ENCODE measurements at regions not wholly inside any gene's neighbourhood (a gene's known extent, or its start where the extent isn't known, plus 50 kb on each side); places are given as distances from the start of the nearest gene placed in this dataset.

- no peak overlapping the region for H3K27ac Mint-ChIP-seq
- H3K27me3 Mint-ChIP-seq, result no peaks in the 10 kb centered on the region
- no peak overlapping the region for H3K4me3 Mint-ChIP-seq
- H3K36me3 Mint-ChIP-seq, result no peaks in the 10 kb centered on the region
- H3K4me1 Mint-ChIP-seq (ENCODE audit: low read depth), result no peaks in the 10 kb centered on the region
- H3K9me3 Mint-ChIP-seq (ENCODE audit: low read depth), result no peaks in the 10 kb centered on the region
Measured at GRCh38 chr2:187134306-187134705, 285.3 kb upstream of the ZSWIM2 start.

DNA sequence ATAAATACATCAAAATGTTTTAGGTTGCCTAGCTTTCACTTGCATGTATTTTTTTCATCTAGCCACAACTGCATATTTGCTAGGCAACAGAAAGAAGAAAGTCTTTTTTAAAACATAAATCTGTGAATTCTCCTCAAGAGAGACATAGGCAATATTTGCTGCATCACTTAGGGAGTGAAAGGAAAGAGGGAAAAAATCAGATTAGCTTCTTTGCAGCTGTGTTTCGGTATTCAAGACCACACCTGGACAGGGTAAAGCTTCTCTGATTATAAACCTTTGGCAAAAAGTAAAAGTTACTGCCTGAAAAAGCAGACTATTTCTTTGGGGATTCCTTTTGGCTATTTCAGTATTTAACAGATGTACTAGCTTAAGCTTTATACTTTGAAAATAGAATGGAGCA is 280.9 kb upstream of the ZSWIM2 start:
- Mint-ChIP-seq H3K27me3 (no peaks in the 10 kb centered on the region), H3K36me3 (no peaks in the 10 kb centered on the region), H3K4me3 (no peak overlapping the region), H3K4me1 (ENCODE audit: low read depth) (no peaks in the 10 kb centered on the region), H3K27ac (no peak overlapping the region), H3K9me3 (ENCODE audit: low read depth) (no peaks in the 10 kb centered on the region)

GRCh38 chr2:187129306-187129705 is 280.3 kb upstream of the ZSWIM2 start:
- Mint-ChIP-seq H3K4me3 (no peak overlapping the region), H3K36me3 (no peaks in the 10 kb centered on the region), H3K9me3 (ENCODE audit: low read depth) (no peaks in the 10 kb centered on the region), H3K27me3 (no peaks in the 10 kb centered on the region), H3K4me1 (ENCODE audit: low read depth) (no peaks in the 10 kb centered on the region), H3K27ac (no peak overlapping the region)

GRCh38 chr2:187126247-187127005 is 277.5 kb upstream of the ZSWIM2 start:
- H3K27me3 Mint-ChIP-seq, result no peaks in the 10 kb centered on the region
- no peaks in the 10 kb centered on the region for H3K36me3 Mint-ChIP-seq
- no peak overlapping the region for H3K4me3 Mint-ChIP-seq
- no peak overlapping the region for H3K27ac Mint-ChIP-seq
- H3K4me1 Mint-ChIP-seq (ENCODE audit: low read depth), result no peaks in the 10 kb centered on the region
- H3K9me3 Mint-ChIP-seq (ENCODE audit: low read depth), result no peaks in the 10 kb centered on the region

DNA sequence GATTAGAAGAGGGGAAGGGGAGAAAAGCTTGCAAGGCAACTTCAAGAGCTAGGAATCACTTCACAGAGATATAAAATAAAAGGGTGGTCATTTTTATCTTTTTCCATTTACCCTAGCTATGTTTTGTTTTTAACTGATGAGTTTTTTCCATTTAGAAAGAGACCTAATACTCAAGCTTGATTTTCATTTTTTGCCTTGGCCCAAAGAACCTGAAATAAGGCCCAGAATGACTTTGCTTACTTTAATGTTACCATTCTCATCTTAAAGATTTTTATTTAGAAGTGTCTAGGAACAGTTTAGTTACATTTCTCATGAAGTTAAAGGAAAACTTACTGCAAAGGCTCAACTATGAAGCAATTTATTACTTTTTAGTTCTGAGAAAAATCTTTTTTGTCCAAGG is 276.3 kb upstream of the ZSWIM2 start:
- Mint-ChIP-seq H3K4me3 (no peak overlapping the region), H3K4me1 (ENCODE audit: low read depth) (no peaks in the 10 kb centered on the region)

GRCh38 chr2:187124529-187124928 is 275.6 kb upstream of the ZSWIM2 start:
- no peaks in the 10 kb centered on the region for H3K36me3 Mint-ChIP-seq
- no peaks in the 10 kb centered on the region for H3K4me1 Mint-ChIP-seq (ENCODE audit: low read depth)
- H3K4me3 Mint-ChIP-seq, result no peak overlapping the region
- H3K9me3 Mint-ChIP-seq (ENCODE audit: low read depth), result no peaks in the 10 kb centered on the region
- no peaks in the 10 kb centered on the region for H3K27me3 Mint-ChIP-seq
- no peak overlapping the region for H3K27ac Mint-ChIP-seq

More for the DNA sequence above, 276.3 kb upstream of the ZSWIM2 start:
- H3K27ac Mint-ChIP-seq, result no peak overlapping the region
- H3K36me3 Mint-ChIP-seq, result no peaks in the 10 kb centered on the region
- no peaks in the 10 kb centered on the region for H3K27me3 Mint-ChIP-seq
- H3K9me3 Mint-ChIP-seq (ENCODE audit: low read depth), result no peaks in the 10 kb centered on the region

GRCh38 chr2:187118331-187119099 is 269.5 kb upstream of the ZSWIM2 start:
- Mint-ChIP-seq H3K4me1 (ENCODE audit: low read depth) (no peaks in the 10 kb centered on the region), H3K27ac (no peak overlapping the region), H3K4me3 (no peak overlapping the region), H3K36me3 (no peaks in the 10 kb centered on the region), H3K9me3 (ENCODE audit: low read depth) (no peaks in the 10 kb centered on the region), H3K27me3 (no peaks in the 10 kb centered on the region)

GRCh38 chr2:187117483-187117882 is 268.5 kb upstream of the ZSWIM2 start:
- Mint-ChIP-seq H3K36me3 (no peaks in the 10 kb centered on the region), H3K4me3 (no peak overlapping the region), H3K27ac (no peak overlapping the region), H3K9me3 (ENCODE audit: low read depth) (no peaks in the 10 kb centered on the region), H3K27me3 (no peaks in the 10 kb centered on the region), H3K4me1 (ENCODE audit: low read depth) (no peaks in the 10 kb centered on the region)

DNA sequence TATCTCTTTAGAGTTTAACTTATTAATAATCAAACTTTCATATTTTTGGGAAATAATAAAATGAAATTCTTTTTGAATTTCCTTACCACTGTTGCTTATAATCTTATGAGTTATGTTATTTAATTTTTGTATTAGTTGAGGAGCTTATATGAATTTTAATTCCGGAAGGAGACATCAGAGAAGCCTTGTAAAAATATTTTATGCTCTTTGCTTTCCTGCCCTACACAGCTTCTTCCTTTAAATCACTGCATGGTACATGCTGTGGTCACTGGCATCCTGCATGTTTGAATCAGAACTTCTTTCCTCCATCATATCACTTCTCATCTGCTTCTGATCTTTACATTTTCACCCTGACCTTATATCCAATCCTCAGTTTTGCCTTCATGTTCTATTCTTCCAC is 266.7 kb upstream of the ZSWIM2 start:
- Mint-ChIP-seq H3K27ac (no peak overlapping the region), H3K9me3 (ENCODE audit: low read depth) (no peaks in the 10 kb centered on the region), H3K27me3 (no peaks in the 10 kb centered on the region), H3K4me3 (no peak overlapping the region), H3K4me1 (ENCODE audit: low read depth) (no peaks in the 10 kb centered on the region), H3K36me3 (no peaks in the 10 kb centered on the region)

- Mint-ChIP-seq H3K9me3 (ENCODE audit: low read depth) (no peaks in the 10 kb centered on the region), H3K27me3 (no peaks in the 10 kb centered on the region), H3K4me1 (ENCODE audit: low read depth) (no peaks in the 10 kb centered on the region), H3K27ac (no peak overlapping the region), H3K36me3 (no peaks in the 10 kb centered on the region), H3K4me3 (no peak overlapping the region)
Measured at GRCh38 chr2:187107001-187107400, 258.0 kb upstream of the ZSWIM2 start.

DNA sequence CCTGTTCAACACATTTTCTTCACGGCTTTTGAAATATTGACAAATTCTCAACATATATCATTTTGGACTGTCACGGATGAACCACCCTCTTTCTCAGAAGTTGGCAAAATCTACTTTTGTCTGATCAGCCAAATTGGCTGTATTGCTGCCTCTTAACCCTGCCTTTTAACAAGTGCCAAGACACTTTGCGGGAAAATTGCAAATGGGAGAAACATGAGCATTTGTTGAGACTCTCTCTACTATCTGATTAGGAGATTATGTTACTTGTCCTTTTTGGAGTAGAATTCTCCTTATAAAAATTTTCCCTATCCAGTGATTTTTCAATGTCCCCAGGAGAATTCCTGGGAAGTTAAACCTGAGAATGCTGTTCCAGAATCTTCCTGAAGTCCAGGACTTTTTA is 256.2 kb upstream of the ZSWIM2 start:
- Mint-ChIP-seq H3K27ac (no peak overlapping the region), H3K4me1 (ENCODE audit: low read depth) (no peaks in the 10 kb centered on the region), H3K9me3 (ENCODE audit: low read depth) (no peaks in the 10 kb centered on the region), H3K4me3 (no peak overlapping the region), H3K27me3 (no peaks in the 10 kb centered on the region), H3K36me3 (no peaks in the 10 kb centered on the region)

DNA sequence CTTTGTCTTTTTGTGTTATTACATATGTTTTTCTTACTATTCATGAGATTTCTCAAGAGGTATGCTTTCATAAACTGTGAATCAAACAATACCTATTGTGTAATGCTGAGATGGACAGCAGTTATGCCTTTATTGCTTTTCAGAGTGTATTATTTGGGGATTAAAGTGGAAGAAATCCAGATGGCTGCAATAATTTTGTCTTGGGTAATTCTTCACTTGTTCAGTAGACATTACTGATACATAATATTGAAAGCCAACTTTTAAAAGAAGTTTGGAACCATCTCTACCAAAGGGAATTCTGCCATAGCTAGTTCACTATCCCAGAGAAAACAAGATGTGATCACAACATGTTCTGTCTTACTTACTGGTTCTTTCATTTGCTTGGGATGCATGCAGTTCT is 253.4 kb upstream of the ZSWIM2 start:
- Mint-ChIP-seq H3K4me1 (ENCODE audit: low read depth) (no peaks in the 10 kb centered on the region), H3K27me3 (no peaks in the 10 kb centered on the region), H3K4me3 (no peak overlapping the region), H3K36me3 (no peaks in the 10 kb centered on the region), H3K27ac (no peak overlapping the region), H3K9me3 (ENCODE audit: low read depth) (no peaks in the 10 kb centered on the region)

DNA sequence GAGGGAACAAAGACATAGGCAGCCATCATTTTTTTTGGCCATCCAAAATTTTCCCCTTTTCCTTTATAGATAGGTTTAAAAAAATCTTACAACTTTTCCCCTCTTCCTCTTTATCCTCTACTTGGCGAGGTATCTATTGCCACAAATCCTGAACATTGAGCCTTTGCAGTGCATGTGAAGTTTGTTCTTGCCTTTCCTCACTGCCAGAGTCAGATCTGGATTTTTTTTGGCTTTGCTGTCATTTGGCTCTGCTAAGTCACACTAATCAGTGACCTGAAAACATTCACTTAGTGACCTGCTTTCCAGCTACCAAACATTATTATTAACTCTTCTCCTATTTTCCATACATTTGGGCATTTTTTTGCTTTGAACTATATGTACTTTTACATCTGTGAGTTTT is 249.2 kb upstream of the ZSWIM2 start:
- Mint-ChIP-seq H3K27me3 (no peaks in the 10 kb centered on the region), H3K4me3 (no peak overlapping the region), H3K27ac (no peak overlapping the region), H3K36me3 (no peaks in the 10 kb centered on the region), H3K9me3 (ENCODE audit: low read depth) (no peaks in the 10 kb centered on the region), H3K4me1 (ENCODE audit: low read depth) (no peaks in the 10 kb centered on the region)

DNA sequence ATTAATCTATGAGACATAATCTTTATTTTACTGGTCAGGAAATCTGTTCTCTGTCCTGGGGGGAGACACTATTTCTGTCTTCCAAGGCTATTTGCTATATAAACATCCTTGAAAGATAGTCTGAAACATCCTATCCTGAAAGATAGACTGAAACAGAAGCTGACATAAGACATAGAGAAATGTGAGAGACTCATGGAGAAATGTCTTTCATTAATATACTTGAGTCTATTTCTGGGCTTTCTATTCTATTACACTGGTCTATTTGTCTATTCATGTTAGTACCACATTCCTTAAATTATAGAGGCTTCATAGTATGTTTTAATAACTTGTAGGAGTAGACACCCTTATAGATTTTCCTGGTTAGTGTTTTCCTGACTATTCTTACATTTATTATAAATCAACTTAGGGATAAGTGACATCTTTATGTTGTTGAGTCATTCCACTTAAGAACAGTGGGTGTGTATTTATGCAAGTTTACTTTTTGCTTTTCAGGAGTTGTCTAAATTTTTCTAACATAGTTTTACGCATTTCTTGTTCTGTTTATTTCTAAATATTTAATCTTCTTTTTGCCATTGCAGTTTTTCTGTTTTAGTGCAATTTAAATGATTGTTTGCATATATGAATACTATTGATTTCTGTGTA is 244.9 kb upstream of the ZSWIM2 start:
- no peaks in the 10 kb centered on the region for H3K4me1 Mint-ChIP-seq (ENCODE audit: low read depth)
- no peaks in the 10 kb centered on the region for H3K27me3 Mint-ChIP-seq
- no peaks in the 10 kb centered on the region for H3K9me3 Mint-ChIP-seq (ENCODE audit: low read depth)
- H3K4me3 Mint-ChIP-seq, result no peak overlapping the region
- no peak overlapping the region for H3K27ac Mint-ChIP-seq
- H3K36me3 Mint-ChIP-seq, result no peaks in the 10 kb centered on the region

DNA sequence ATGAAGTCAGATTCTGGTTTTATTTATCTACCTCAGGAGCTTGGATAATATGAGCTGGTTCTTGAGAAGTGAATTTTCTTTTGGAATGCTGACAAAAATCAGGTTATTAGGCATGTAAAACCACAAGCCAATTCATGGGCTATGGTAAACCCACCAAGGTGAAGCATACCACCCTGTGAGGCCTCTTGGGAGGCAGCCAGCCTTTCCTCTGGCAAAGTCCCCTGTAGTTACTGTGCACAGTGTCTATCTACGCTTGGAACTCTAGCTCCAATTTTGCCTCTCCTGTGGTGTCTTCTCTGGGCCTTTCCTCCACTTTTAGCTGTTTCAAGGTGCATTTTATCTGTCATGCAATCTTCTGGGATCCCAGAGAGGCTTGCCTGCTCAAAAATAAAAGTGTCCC is 242.7 kb upstream of the ZSWIM2 start:
- H3K36me3 Mint-ChIP-seq, result no peaks in the 10 kb centered on the region
- H3K9me3 Mint-ChIP-seq (ENCODE audit: low read depth), result no peaks in the 10 kb centered on the region
- no peaks in the 10 kb centered on the region for H3K4me1 Mint-ChIP-seq (ENCODE audit: low read depth)
- no peaks in the 10 kb centered on the region for H3K27me3 Mint-ChIP-seq
- no peak overlapping the region for H3K4me3 Mint-ChIP-seq
- no peak overlapping the region for H3K27ac Mint-ChIP-seq

Measured in activated naive CD8-positive, alpha-beta T cell (primary cell).